GM12891 (cell line): ENCODE measurements at regions not wholly inside any gene's neighbourhood (a gene's known extent, or its start where the extent isn't known, plus 50 kb on each side); places are given as distances from the start of the nearest gene placed in this dataset.
A peak's percentile ranks its signal among the peaks of the same experiment; 100 is the strongest.

Source experiments
- DNase-seq: peaks from one replicate; pipeline ENCODE4 v3.0.0; 2011; ENCODE audit warnings: low spot score; ENCODE audit not compliant: insufficient read length
- FAIRE-seq: peaks from 2 replicates; lab custom pipeline; 2011; peaks lifted over from hg19 to GRCh38; lab: Jason Lieb, UNC
- PAX5 ChIP-seq: IDR thresholded peaks from 2 replicates; pipeline ENCODE4 v1.6.1; 2011; ENCODE audit warnings: low read length, moderate library complexity, mild to moderate bottlenecking; ENCODE audit not compliant: insufficient read depth, severe bottlenecking
- POLR2A ChIP-seq: IDR thresholded peaks from 2 replicates; pipeline ENCODE4 v1.6.1; 2011; ENCODE audit warnings: low read depth, low read length, control low read depth
- POLR2AphosphoS5 ChIP-seq: IDR thresholded peaks from 2 replicates; pipeline ENCODE4 v1.6.1; 2011; ENCODE audit warnings: low read depth, low read length, control low read depth
- POU2F2 ChIP-seq: IDR thresholded peaks from 2 replicates; pipeline ENCODE4 v1.6.1; 2011; ENCODE audit warnings: low read depth, mild to moderate bottlenecking, control low read depth, low read length, moderate library complexity
- SPI1 ChIP-seq: IDR thresholded peaks from 2 replicates; pipeline ENCODE4 v1.6.1; 2011; ENCODE audit warnings: low read depth, low read length, control low read depth
- TAF1 ChIP-seq: IDR thresholded peaks from 2 replicates; pipeline ENCODE4 v1.6.1; 2011; ENCODE audit warnings: low read depth, low read length, control low read depth

GRCh38 chr11:81892770-81893635 lies 840.7 kb downstream of the FAM181B start:
- TF ChIP-seq POLR2AphosphoS5 (no peak), TAF1 (no peak), POU2F2 (no peak), SPI1 (no peak), PAX5 (no peak), POLR2A (no peak)
- DNase-seq (no peak), FAIRE-seq (no peak)

GRCh38 chr11:81888391-81888790 lies 845.3 kb downstream of the FAM181B start:
- TF ChIP-seq POLR2A (no peak), POLR2AphosphoS5 (no peak), POU2F2 (no peak), PAX5 (no peak), SPI1 (no peak), TAF1 (no peak)
- FAIRE-seq (no peak), DNase-seq (no peak)

- TF ChIP-seq POLR2A, result no peak
- no peak for TF ChIP-seq POLR2AphosphoS5
- TF ChIP-seq SPI1, result no peak
- no peak for TF ChIP-seq TAF1
- TF ChIP-seq PAX5, result no peak
- FAIRE-seq, result no peak
- no peak for DNase-seq
Observed at GRCh38 chr11:81887671-81888070, 846.0 kb downstream of the FAM181B start.

- DNase-seq (no peak), FAIRE-seq (no peak)
- no peak for TF ChIP-seq PAX5
- TF ChIP-seq SPI1, result no peak
- TF ChIP-seq POLR2A, result no peak
- TF ChIP-seq POU2F2, result no peak
- no peak for TF ChIP-seq POLR2AphosphoS5
- no peak for TF ChIP-seq TAF1
Observed at GRCh38 chr11:81886406-81887075, 847.1 kb downstream of the FAM181B start.

- TF ChIP-seq PAX5 (no peak), POLR2AphosphoS5 (no peak), POLR2A (no peak)
- FAIRE-seq (no peak), DNase-seq (no peak)
Observed at GRCh38 chr11:81874635-81875034, 859.0 kb downstream of the FAM181B start.

- FAIRE-seq, result no peak
- no peak for DNase-seq
- TF ChIP-seq POU2F2, result no peak
- TF ChIP-seq PAX5, result no peak
- TF ChIP-seq SPI1, result no peak
- no peak for TF ChIP-seq TAF1
- TF ChIP-seq POLR2A, result no peak
- TF ChIP-seq POLR2AphosphoS5, result no peak
Observed at GRCh38 chr11:81870815-81871214, 862.8 kb downstream of the FAM181B start.

GRCh38 chr11:81870066-81870412 lies 863.6 kb downstream of the FAM181B start:
- DNase-seq, result no peak
- peak; percentile 61 for TF ChIP-seq PAX5
- no peak for TF ChIP-seq POU2F2
- no peak for FAIRE-seq

GRCh38 chr11:81869351-81870065 lies 864.2 kb downstream of the FAM181B start:
- DNase-seq (peak; percentile 4), FAIRE-seq (peak; percentile 96)
- TF ChIP-seq SPI1 (no peak), POU2F2 (peak; percentile 95), PAX5 (no peak), POLR2A (no peak)

- TF ChIP-seq SPI1 (no peak), POLR2AphosphoS5 (no peak)
- no peak for DNase-seq
- FAIRE-seq, result no peak
Observed at GRCh38 chr11:81866896-81867295, 866.8 kb downstream of the FAM181B start.

GRCh38 chr11:81857386-81857785 lies 876.3 kb downstream of the FAM181B start:
- DNase-seq (no peak), FAIRE-seq (no peak)
- TF ChIP-seq POU2F2 (no peak), PAX5 (no peak), POLR2AphosphoS5 (no peak), SPI1 (no peak), POLR2A (no peak), TAF1 (no peak)
